ENCODE measurements at regions not wholly inside any gene's neighbourhood (a gene's known extent, or its start where the extent isn't known, plus 50 kb on each side); places are given as distances from the start of the nearest gene placed in this dataset.
"Not testable (repeated sequence)": the region's sequence is repeated elsewhere in the genome, so short reads cannot be mapped to it uniquely, and the experiment has no call there.

DNA sequence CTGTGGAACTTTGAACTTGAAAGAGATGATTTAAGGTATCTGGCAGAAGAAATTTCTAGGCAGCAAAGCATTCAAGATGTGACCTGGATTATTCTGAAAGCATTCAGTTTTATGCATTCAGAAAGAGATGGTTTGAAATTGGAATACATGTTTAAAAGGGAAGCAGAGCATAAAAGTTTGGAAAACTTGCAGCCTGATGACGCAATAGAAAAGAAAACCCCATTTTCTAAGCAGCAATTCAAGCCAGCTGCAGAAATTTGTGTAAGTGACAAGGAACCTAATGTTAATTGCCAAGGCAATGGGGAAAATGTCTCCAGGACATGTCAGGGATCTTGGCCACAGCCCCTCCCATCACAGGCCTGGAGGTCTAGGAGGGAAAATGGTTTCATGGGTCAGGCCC is 354.0 kb downstream of the ZNF326 start:
- H3K9ac ChIP-seq (ENCODE audit: low read depth, low read length) = no peak overlapping the region
- H3K27me3 ChIP-seq (ENCODE audit: insufficient read depth, low read length, poor library complexity) = no peaks in the 10 kb centered on the region
- H3K36me3 ChIP-seq (ENCODE audit: insufficient read depth, low read length) = no peaks in the 10 kb centered on the region
- no peak overlapping the region for H3K27ac ChIP-seq (ENCODE audit: low read length)
- no peak for DNase-seq
- no peak overlapping the region for H2AFZ ChIP-seq (ENCODE audit: low read depth, low read length)
- H3K9me3 ChIP-seq (ENCODE audit: insufficient read depth, low read length, severe bottlenecking) = peaks cover 10% of the 10 kb centered on the region
- no peaks in the 10 kb centered on the region for H4K20me1 ChIP-seq (ENCODE audit: insufficient read depth, low read length)
- no peak overlapping the region for H3K4me2 ChIP-seq (ENCODE audit: insufficient read depth, low read length)
- TF ChIP-seq EZH2 (IDR thresholded peaks at IDR 0.05; ENCODE audit: borderline replicate concordance, low read depth, low read length, severe bottlenecking) = no peak
- TF ChIP-seq, protein P1, sequence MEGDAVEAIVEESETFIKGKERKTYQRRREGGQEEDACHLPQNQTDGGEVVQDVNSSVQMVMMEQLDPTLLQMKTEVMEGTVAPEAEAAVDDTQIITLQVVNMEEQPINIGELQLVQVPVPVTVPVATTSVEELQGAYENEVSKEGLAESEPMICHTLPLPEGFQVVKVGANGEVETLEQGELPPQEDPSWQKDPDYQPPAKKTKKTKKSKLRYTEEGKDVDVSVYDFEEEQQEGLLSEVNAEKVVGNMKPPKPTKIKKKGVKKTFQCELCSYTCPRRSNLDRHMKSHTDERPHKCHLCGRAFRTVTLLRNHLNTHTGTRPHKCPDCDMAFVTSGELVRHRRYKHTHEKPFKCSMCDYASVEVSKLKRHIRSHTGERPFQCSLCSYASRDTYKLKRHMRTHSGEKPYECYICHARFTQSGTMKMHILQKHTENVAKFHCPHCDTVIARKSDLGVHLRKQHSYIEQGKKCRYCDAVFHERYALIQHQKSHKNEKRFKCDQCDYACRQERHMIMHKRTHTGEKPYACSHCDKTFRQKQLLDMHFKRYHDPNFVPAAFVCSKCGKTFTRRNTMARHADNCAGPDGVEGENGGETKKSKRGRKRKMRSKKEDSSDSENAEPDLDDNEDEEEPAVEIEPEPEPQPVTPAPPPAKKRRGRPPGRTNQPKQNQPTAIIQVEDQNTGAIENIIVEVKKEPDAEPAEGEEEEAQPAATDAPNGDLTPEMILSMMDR (IDR thresholded peaks at IDR 0.05; ENCODE audit: borderline replicate concordance, extremely low read depth, low read length, poor library complexity, severe bottlenecking) = no peak
- peaks cover 27% of the 10 kb centered on the region for H3K4me1 ChIP-seq (ENCODE audit: insufficient read depth, low read length)
- no peaks in the 10 kb centered on the region for H3K79me2 ChIP-seq (ENCODE audit: insufficient read depth, low read length)
- no peak for ATAC-seq (ENCODE audit: insufficient read depth, low read depth)
- H3K4me3 ChIP-seq (ENCODE audit: low read depth in 1 of 2, low read length in 2 of 2) = no peak overlapping the region

DNA sequence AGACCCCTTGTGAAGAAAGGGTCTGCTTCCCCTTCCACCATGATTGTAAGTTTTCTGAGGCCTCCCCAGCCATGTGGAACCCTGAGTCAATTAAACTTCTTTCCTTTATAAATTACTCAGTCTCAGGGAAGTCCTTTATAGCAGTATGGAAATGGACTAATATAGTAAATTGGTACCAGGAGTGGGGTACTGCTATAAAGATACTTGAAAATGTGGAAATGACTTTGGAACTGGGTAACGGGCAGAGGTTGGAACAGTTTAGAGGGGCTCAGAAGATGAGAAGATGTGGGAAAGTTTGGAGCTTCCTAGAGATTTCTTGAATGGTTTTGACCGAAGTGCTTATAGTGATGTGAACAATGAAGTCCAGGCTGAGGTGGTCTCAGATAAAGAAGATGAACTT is 353.5 kb downstream of the ZNF326 start:
- H3K36me3 ChIP-seq (ENCODE audit: insufficient read depth, low read length); H3K4me3 ChIP-seq (ENCODE audit: low read depth in 1 of 2, low read length in 2 of 2); ATAC-seq (ENCODE audit: insufficient read depth, low read depth); H3K79me2 ChIP-seq (ENCODE audit: insufficient read depth, low read length); H2AFZ ChIP-seq (ENCODE audit: low read depth, low read length); H3K4me2 ChIP-seq (ENCODE audit: insufficient read depth, low read length); H3K9ac ChIP-seq (ENCODE audit: low read depth, low read length); H3K27me3 ChIP-seq (ENCODE audit: insufficient read depth, low read length, poor library complexity); H3K9me3 ChIP-seq (ENCODE audit: insufficient read depth, low read length, severe bottlenecking); H4K20me1 ChIP-seq (ENCODE audit: insufficient read depth, low read length); H3K27ac ChIP-seq (ENCODE audit: low read length); DNase-seq: not testable (repeated sequence)
- peaks cover 27% of the 10 kb centered on the region for H3K4me1 ChIP-seq (ENCODE audit: insufficient read depth, low read length)

DNA sequence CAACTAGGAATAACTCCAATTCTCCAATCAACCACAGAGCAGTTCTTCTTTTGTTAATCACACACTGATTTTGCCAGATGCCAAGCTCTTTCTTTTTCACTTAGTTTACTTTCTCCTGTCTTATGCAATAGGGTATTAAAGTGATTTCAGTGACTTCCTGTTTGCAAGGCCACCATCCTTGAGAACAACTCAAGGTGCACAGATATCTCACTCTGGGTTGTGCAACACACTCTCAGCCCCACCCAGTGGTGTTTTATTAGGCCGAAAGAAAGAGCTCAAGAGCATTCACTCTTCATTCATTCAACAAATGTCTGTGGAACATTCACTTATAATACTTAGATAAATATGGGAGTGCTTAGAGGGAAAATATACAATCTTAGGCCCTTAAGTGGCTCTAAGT is 352.5 kb downstream of the ZNF326 start:
- no peak overlapping the region for H2AFZ ChIP-seq (ENCODE audit: low read depth, low read length)
- H3K36me3 ChIP-seq (ENCODE audit: insufficient read depth, low read length) = no peaks in the 10 kb centered on the region
- DNase-seq (peak; percentile 25), ATAC-seq (ENCODE audit: insufficient read depth, low read depth) (peak; percentile 72)
- H3K4me2 ChIP-seq (ENCODE audit: insufficient read depth, low read length) = no peak overlapping the region
- H3K4me1 ChIP-seq (ENCODE audit: insufficient read depth, low read length) = peaks cover 27% of the 10 kb centered on the region
- peaks cover 10% of the 10 kb centered on the region for H3K9me3 ChIP-seq (ENCODE audit: insufficient read depth, low read length, severe bottlenecking)
- no peak overlapping the region for H3K9ac ChIP-seq (ENCODE audit: low read depth, low read length)
- no peak overlapping the region for H3K27ac ChIP-seq (ENCODE audit: low read length)
- H3K79me2 ChIP-seq (ENCODE audit: insufficient read depth, low read length) = no peaks in the 10 kb centered on the region
- H3K4me3 ChIP-seq (ENCODE audit: low read depth in 1 of 2, low read length in 2 of 2) = no peak overlapping the region
- H3K27me3 ChIP-seq (ENCODE audit: insufficient read depth, low read length, poor library complexity) = no peaks in the 10 kb centered on the region
- no peak for TF ChIP-seq EZH2 (IDR thresholded peaks at IDR 0.05; ENCODE audit: borderline replicate concordance, low read depth, low read length, severe bottlenecking)
- TF ChIP-seq, protein P1 (IDR thresholded peaks at IDR 0.05; ENCODE audit: borderline replicate concordance, extremely low read depth, low read length, poor library complexity, severe bottlenecking) = no peak
- H4K20me1 ChIP-seq (ENCODE audit: insufficient read depth, low read length) = no peaks in the 10 kb centered on the region

DNA sequence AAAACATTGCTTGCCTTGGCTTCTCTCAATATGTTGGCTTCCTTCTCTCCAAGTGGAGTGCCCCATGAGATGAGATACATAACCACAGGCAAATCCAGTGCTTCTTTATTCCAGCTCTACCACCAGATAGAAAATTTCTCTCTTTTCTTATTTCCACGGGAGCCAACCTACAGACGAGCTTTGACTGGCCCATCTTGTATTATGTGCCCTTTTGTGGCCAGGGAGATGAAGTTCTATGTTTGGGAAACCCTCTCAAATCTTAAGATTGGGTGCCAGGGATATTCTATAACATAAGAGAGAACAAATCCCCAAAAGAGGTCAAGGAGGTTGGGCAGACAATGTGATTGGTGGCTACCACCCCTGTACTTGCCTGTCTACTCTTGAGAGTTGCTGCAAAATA is 351.8 kb downstream of the ZNF326 start:
- Histone ChIP-seq H3K9ac (ENCODE audit: low read depth, low read length) (no peak overlapping the region), H3K27ac (ENCODE audit: low read length) (no peak overlapping the region), H3K27me3 (ENCODE audit: insufficient read depth, low read length, poor library complexity) (no peaks in the 10 kb centered on the region), H4K20me1 (ENCODE audit: insufficient read depth, low read length) (no peaks in the 10 kb centered on the region), H2AFZ (ENCODE audit: low read depth, low read length) (no peak overlapping the region), H3K4me3 (ENCODE audit: low read depth in 1 of 2, low read length in 2 of 2) (no peak overlapping the region), H3K9me3 (ENCODE audit: insufficient read depth, low read length, severe bottlenecking) (peaks cover 10% of the 10 kb centered on the region), H3K4me2 (ENCODE audit: insufficient read depth, low read length) (no peak overlapping the region), H3K79me2 (ENCODE audit: insufficient read depth, low read length) (no peaks in the 10 kb centered on the region), H3K36me3 (ENCODE audit: insufficient read depth, low read length) (no peaks in the 10 kb centered on the region), H3K4me1 (ENCODE audit: insufficient read depth, low read length) (peaks cover 27% of the 10 kb centered on the region)
- no peak for TF ChIP-seq EZH2 (IDR thresholded peaks at IDR 0.05; ENCODE audit: borderline replicate concordance, low read depth, low read length, severe bottlenecking)
- TF ChIP-seq, protein P1 (IDR thresholded peaks at IDR 0.05; ENCODE audit: borderline replicate concordance, extremely low read depth, low read length, poor library complexity, severe bottlenecking) = no peak
- DNase-seq (no peak), ATAC-seq (ENCODE audit: insufficient read depth, low read depth) (no peak)

All from DND-41 (cell line).